Breast epithelium (tissue), 4 donors: ENCODE measurements at regions not wholly inside any gene's neighbourhood (a gene's known extent, or its start where the extent isn't known, plus 50 kb on each side); places are given as distances from the start of the nearest gene placed in this dataset.

Experiments used
- DNase-seq, 2 donors: peaks; one replicate each; pipeline ENCODE4 v3.0.0-alpha.2; 2019; ENCODE audit warnings: low spot score in 2 of 2
- H3K27ac ChIP-seq, 2 donors: fragments of 200-600 bp; sonication (generic) in 1 of 2; one replicate each; pipeline ENCODE4 v1.5.1; 2016 to 2019; ENCODE audit warnings: mild to moderate bottlenecking in 1 of 2
- H3K27me3 ChIP-seq, 2 donors: fragments of 200-600 bp; sonication (generic) in 1 of 2; one replicate each; pipeline versions ENCODE4 v1.5.1 to v1.6.0; 2017 to 2019; ENCODE audit warnings: control low read depth in 1 of 2, mild to moderate bottlenecking in 1 of 2
- H3K36me3 ChIP-seq: fragments of 200-600 bp; one replicate; pipeline ENCODE4 v1.5.1; 2019
- H3K4me1 ChIP-seq, 2 donors: fragments of 200-600 bp; sonication (generic); one replicate each; pipeline ENCODE4 v1.5.1; 2016 to 2019; ENCODE audit warnings: control low read depth in 1 of 2
- H3K4me3 ChIP-seq, 3 donors: fragments of 200-600 bp; sonication (generic); 1 replicate in 2 of 3; 2 replicates in 1 of 3; pipeline ENCODE4 v1.5.1; 2016 to 2019; ENCODE audit warnings: mild to moderate bottlenecking in 3 of 3, moderate library complexity in 2 of 3
- H3K9me3 ChIP-seq, 2 donors: fragments of 200-600 bp; sonication (generic) in 1 of 2; one replicate each; pipeline ENCODE4 v1.5.1; 2016 to 2019; ENCODE audit warnings: control low read depth in 1 of 2
- CTCF ChIP-seq, 3 donors: fragments of 450-650 bp; IDR thresholded peaks; one replicate each; pipeline ENCODE4 v1.5.1; 2016 to 2017; ENCODE audit warnings: antibody characterized with exemption in 3 of 3, mild to moderate bottlenecking in 3 of 3, moderate library complexity in 3 of 3
- POLR2A ChIP-seq: fragments of 450-650 bp; IDR thresholded peaks from one replicate; pipeline ENCODE4 v1.6.1; 2016; ENCODE audit warnings: antibody characterized with exemption, mild to moderate bottlenecking, moderate library complexity
- POLR2AphosphoS5 ChIP-seq, 3 donors: sonication (generic); formaldehyde crosslinking; IDR thresholded peaks; one replicate each; pipeline ENCODE4 v1.6.1; 2017; ENCODE audit warnings: antibody characterized with exemption in 3 of 3
- intact Hi-C: fragments of 100-400 bp; cut with DNase I; formaldehyde crosslinking; loops from one replicate; pipeline ENCODE4 v1.15.1; 2023; ENCODE audit warnings: low total_unique reads

DNA sequence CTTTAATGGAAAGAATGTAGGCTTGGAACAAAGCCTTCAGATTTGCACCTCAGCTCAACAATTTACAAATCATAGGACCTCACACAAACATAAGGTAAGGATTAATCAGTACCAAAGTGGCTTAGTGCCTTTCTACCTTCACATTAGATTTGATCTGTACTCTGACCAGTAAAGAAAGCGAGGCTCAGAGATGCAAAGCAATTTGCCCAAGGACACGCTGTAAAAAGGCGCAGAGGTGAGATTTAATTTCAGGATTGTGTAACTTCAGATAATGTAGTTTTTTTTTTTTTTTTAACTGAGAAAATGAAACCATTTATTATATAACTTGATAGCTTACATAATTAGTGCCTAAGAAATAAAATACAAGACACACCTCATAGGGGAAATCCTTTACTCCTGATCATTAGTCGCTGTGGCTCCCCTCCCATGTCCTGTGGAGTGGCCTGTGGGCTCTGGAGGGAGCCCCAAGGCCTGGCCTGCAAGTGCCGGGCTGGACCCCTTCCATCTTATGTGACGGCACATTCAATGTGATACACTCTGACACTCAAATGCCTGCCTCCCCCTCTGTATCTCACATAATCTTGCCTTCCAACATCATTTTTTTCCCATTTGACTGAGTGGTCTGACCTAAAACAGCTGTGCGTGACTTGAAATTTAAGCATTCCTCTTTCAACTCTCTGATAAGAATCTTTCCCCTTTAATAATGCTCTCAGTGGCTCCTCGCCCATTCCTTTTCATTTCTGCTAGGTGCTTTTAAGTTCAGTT, 426.5 kb upstream of the DAB1 start:
- intact Hi-C loops = no loop called here
- Histone ChIP-seq H3K4me3 (no peak overlapping the region), H3K27me3 (no peaks in the 10 kb centered on the region), H3K9me3 (no peaks in the 10 kb centered on the region), H3K4me1 (no peaks in the 10 kb centered on the region), H3K36me3 (no peaks in the 10 kb centered on the region), H3K27ac (no peak overlapping the region)
- DNase-seq = no peak
- no peak for TF ChIP-seq POLR2AphosphoS5 (IDR thresholded peaks at IDR 0.05)
- no peak for TF ChIP-seq CTCF (IDR thresholded peaks at IDR 0.05)
- no peak for TF ChIP-seq POLR2A

GRCh38 chr1:57848406-57848805, 424.5 kb upstream of the DAB1 start:
- no peak for DNase-seq
- no peaks in the 10 kb centered on the region for H3K9me3 ChIP-seq
- intact Hi-C loops = no loop called here
- H3K27me3 ChIP-seq = no peaks in the 10 kb centered on the region
- H3K4me1 ChIP-seq = no peaks in the 10 kb centered on the region
- H3K27ac ChIP-seq = no peak overlapping the region
- H3K36me3 ChIP-seq = no peaks in the 10 kb centered on the region
- TF ChIP-seq POLR2A (no peak), POLR2AphosphoS5 (IDR thresholded peaks at IDR 0.05) (no peak), CTCF (IDR thresholded peaks at IDR 0.05) (no peak)
- no peak overlapping the region for H3K4me3 ChIP-seq

DNA sequence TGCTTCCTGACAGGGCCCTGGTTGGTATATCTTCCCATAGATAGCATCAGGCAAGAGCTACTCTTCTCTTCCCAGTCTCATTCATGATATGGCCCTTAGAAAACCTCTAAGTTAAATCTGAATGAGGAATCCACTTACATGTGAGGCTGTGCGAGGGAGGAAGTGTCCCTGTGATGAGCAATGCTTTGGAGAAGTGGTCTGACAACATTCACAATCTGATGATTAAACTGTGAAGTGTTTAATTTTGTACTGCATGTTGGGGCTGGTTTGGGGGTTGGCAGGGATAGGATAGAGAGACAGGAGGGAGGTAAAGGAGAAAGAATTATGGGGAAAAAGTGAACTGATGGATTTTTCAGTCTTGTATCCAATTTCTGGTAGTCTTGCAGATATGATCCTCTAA, 421.2 kb upstream of the DAB1 start:
- Histone ChIP-seq H3K9me3 (peaks cover 12 to 13% of the 10 kb centered on the region in 2 donors), H3K36me3 (no peaks in the 10 kb centered on the region), H3K4me3 (no peak overlapping the region), H3K27me3 (no peaks in the 10 kb centered on the region), H3K27ac (no peak overlapping the region), H3K4me1 (no peaks in the 10 kb centered on the region)
- intact Hi-C loops = no loop called here
- DNase-seq = no peak
- no peak for TF ChIP-seq CTCF (IDR thresholded peaks at IDR 0.05)
- no peak for TF ChIP-seq POLR2AphosphoS5 (IDR thresholded peaks at IDR 0.05)
- no peak for TF ChIP-seq POLR2A

- no peaks in the 10 kb centered on the region for H3K27me3 ChIP-seq
- TF ChIP-seq POLR2A = no peak
- TF ChIP-seq CTCF (IDR thresholded peaks at IDR 0.05) = no peak
- TF ChIP-seq POLR2AphosphoS5 (IDR thresholded peaks at IDR 0.05) = no peak
- no peaks in the 10 kb centered on the region for H3K4me1 ChIP-seq
- peaks cover 12 to 13% of the 10 kb centered on the region in 2 donors for H3K9me3 ChIP-seq
- no peaks in the 10 kb centered on the region for H3K36me3 ChIP-seq
- DNase-seq = no peak
- H3K27ac ChIP-seq = no peak overlapping the region
- no peak overlapping the region for H3K4me3 ChIP-seq
- intact Hi-C loops = loop anchor here (5.0 kb wide), 1 partner anchor 268 kb away; no protein-coding TSS in a partner anchor
These were observed 420.6 kb upstream of the DAB1 start for GRCh38 chr1:57844382-57844980.

DNA sequence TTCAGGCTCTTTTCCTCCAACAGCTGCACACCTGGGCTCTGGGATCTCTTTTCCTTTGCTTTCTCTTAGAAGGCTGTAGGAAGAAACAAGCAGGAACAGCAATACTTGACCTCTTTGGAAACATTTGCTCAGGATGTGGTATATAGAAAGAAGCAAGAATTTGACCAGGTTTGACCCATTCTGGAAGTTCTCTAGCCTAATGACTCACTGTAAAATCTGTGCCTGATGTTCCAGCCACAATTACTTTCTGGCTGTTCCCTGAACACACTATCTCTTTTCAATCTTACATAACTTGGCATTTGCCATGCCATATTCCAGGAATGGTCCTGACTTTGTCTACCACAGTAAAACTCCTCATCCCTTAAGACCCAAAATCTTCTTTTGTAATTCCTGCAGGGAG, 419.9 kb upstream of the DAB1 start:
- Histone ChIP-seq H3K4me3 (no peak overlapping the region), H3K9me3 (peaks cover 12 to 13% of the 10 kb centered on the region in 2 donors), H3K4me1 (no peaks in the 10 kb centered on the region), H3K27me3 (no peaks in the 10 kb centered on the region), H3K27ac (no peak overlapping the region), H3K36me3 (no peaks in the 10 kb centered on the region)
- DNase-seq = no peak
- intact Hi-C loops = loop anchor here (5.0 kb wide), 1 partner anchor 269 kb away; no protein-coding TSS in a partner anchor
- TF ChIP-seq CTCF (IDR thresholded peaks at IDR 0.05) (no peak), POLR2AphosphoS5 (IDR thresholded peaks at IDR 0.05) (no peak), POLR2A (no peak)
